WTC11 (cell line): ENCODE measurements at regions not wholly inside any gene's neighbourhood (a gene's known extent, or its start where the extent isn't known, plus 50 kb on each side); places are given as distances from the start of the nearest gene placed in this dataset.

Experiments
- ATAC-seq: fragments of 200-7000 bp; cut with Tn5 transposase; 2 replicates; pipeline ENCODE4 v1.10.0; 2021; ENCODE audit warnings: mild to moderate bottlenecking, moderate library complexity
- CTCF ChIA-PET: fragments of 300-600 bp; sonication (Branson Sonifier 250); formaldehyde crosslinking; loops from one replicate; lab custom pipeline; 2021; ENCODE audit warnings: antibody characterized with exemption; lab: Charles Lee
- POLR2A ChIA-PET: fragments of 350-600 bp; sonication (Branson Sonifier 250); formaldehyde crosslinking; loops from one replicate; lab custom pipeline; 2021; ENCODE audit warnings: antibody characterized with exemption; lab: Charles Lee
- DNase-seq: peaks from one replicate; pipeline ENCODE4 v3.0.0; 2021; ENCODE audit warnings: low spot score
- H3K27ac Mint-ChIP-seq: 2 replicates; pipeline ENCODE4 v1.8.0; 2021; ENCODE audit warnings: mixed read lengths
- H3K27me3 Mint-ChIP-seq: 2 replicates; pipeline ENCODE4 v1.8.0; 2021; ENCODE audit warnings: low read depth, mild to moderate bottlenecking, moderate library complexity, mixed read lengths
- H3K36me3 Mint-ChIP-seq: 2 replicates; pipeline ENCODE4 v1.8.0; 2021; ENCODE audit warnings: mixed read lengths
- H3K4me1 Mint-ChIP-seq: 2 replicates; pipeline ENCODE4 v1.8.0; 2022; ENCODE audit warnings: mixed read lengths
- H3K4me3 Mint-ChIP-seq: 2 replicates; pipeline ENCODE4 v1.8.0; 2021; ENCODE audit warnings: mild to moderate bottlenecking, moderate library complexity, mixed read lengths
- H3K9me3 Mint-ChIP-seq: 2 replicates; pipeline ENCODE4 v1.8.0; 2021; ENCODE audit warnings: mixed read lengths
- AR ChIP-seq: fragments of 250-450 bp; sonication (Bioruptor Pico); IDR thresholded peaks from 2 replicates; pipeline ENCODE4 v1.9.0; 2021; ENCODE audit warnings: mild to moderate bottlenecking
- ATF2 ChIP-seq: sonication (generic); formaldehyde crosslinking; IDR thresholded peaks from 2 replicates; pipeline ENCODE4 v1.8.1; 2022; ENCODE audit warnings: low read depth, missing genetic modification reagents, borderline replicate concordance
- E2F4 ChIP-seq: sonication (generic); formaldehyde crosslinking; IDR thresholded peaks from 2 replicates; pipeline ENCODE4 v1.8.1; 2022; ENCODE audit warnings: low read depth, mild to moderate bottlenecking, moderate library complexity, missing genetic modification reagents, borderline replicate concordance
- EMX1 ChIP-seq: fragments of 250-450 bp; sonication (Bioruptor Pico); IDR thresholded peaks from 2 replicates; pipeline ENCODE4 v1.8.0; 2021; ENCODE audit warnings: mild to moderate bottlenecking
- ERG ChIP-seq: fragments of 250-450 bp; sonication (Bioruptor Pico); IDR thresholded peaks from 2 replicates; pipeline ENCODE4 v1.8.0; 2021; ENCODE audit warnings: mild to moderate bottlenecking
- FOXJ3 ChIP-seq: sonication (generic); formaldehyde crosslinking; IDR thresholded peaks from 2 replicates; pipeline ENCODE4 v1.9.0; 2021; ENCODE audit warnings: missing genetic modification reagents, mild to moderate bottlenecking, borderline replicate concordance
- FOXK1 ChIP-seq: sonication (generic); formaldehyde crosslinking; IDR thresholded peaks from 2 replicates; pipeline ENCODE4 v1.8.0; 2022; ENCODE audit warnings: mild to moderate bottlenecking, moderate library complexity, missing genetic modification reagents
- IRF2 ChIP-seq: sonication (generic); formaldehyde crosslinking; IDR thresholded peaks from 2 replicates; pipeline ENCODE4 v1.8.0; 2022; ENCODE audit warnings: low read depth, missing genetic modification reagents, borderline replicate concordance
- MAX ChIP-seq: sonication (generic); formaldehyde crosslinking; IDR thresholded peaks from 2 replicates; pipeline ENCODE4 v1.8.0; 2022; ENCODE audit warnings: mild to moderate bottlenecking, missing genetic modification reagents
- NFATC4 ChIP-seq: fragments of 250-450 bp; sonication (Bioruptor Pico); IDR thresholded peaks from 2 replicates; pipeline ENCODE4 v1.9.0; 2021; ENCODE audit warnings: mild to moderate bottlenecking
- NFYB ChIP-seq: sonication (generic); formaldehyde crosslinking; conservative IDR thresholded peaks from 2 replicates; pipeline ENCODE4 v1.8.0; 2022; ENCODE audit warnings: low read depth, missing genetic modification reagents
- OVOL2 ChIP-seq: fragments of 250-450 bp; sonication (Bioruptor Pico); IDR thresholded peaks from 2 replicates; pipeline ENCODE4 v1.9.0; 2021; ENCODE audit warnings: mild to moderate bottlenecking, borderline replicate concordance
- RORB ChIP-seq: fragments of 250-450 bp; sonication (Bioruptor Pico); IDR thresholded peaks from 2 replicates; pipeline ENCODE4 v1.9.0; 2021; ENCODE audit warnings: mild to moderate bottlenecking
- SMAD3 ChIP-seq: sonication (generic); formaldehyde crosslinking; IDR thresholded peaks from 2 replicates; pipeline ENCODE4 v1.8.0; 2022; ENCODE audit warnings: missing genetic modification reagents, mild to moderate bottlenecking, borderline replicate concordance
- SMAD4 ChIP-seq: sonication (generic); formaldehyde crosslinking; IDR thresholded peaks from 2 replicates; pipeline ENCODE4 v1.8.0; 2022; ENCODE audit warnings: mild to moderate bottlenecking, missing genetic modification reagents
- ZBTB43 ChIP-seq: sonication (generic); formaldehyde crosslinking; IDR thresholded peaks from 2 replicates; pipeline ENCODE4 v1.8.1; 2023; ENCODE audit warnings: mild to moderate bottlenecking, missing genetic modification reagents
- ZNF121 ChIP-seq: sonication (generic); formaldehyde crosslinking; IDR thresholded peaks from 2 replicates; pipeline ENCODE4 v1.8.0; 2023; ENCODE audit warnings: missing genetic modification reagents
- ZNF281 ChIP-seq: sonication (generic); formaldehyde crosslinking; IDR thresholded peaks from 2 replicates; pipeline ENCODE4 v1.8.0; 2023; ENCODE audit warnings: mild to moderate bottlenecking, missing genetic modification reagents

- Mint-ChIP-seq H3K4me3 (no peak overlapping the region), H3K36me3 (no peaks in the 10 kb centered on the region), H3K9me3 (no peaks in the 10 kb centered on the region), H3K27me3 (no peaks in the 10 kb centered on the region; the same call in 1 of the 2 replicates), H3K4me1 (peaks cover 2% of the 10 kb centered on the region; the same call in 1 of the 2 replicates), H3K27ac (no peak overlapping the region)
- POLR2A ChIA-PET = no interaction called here
- ATAC-seq = no peak
- DNase-seq = no peak
- TF ChIP-seq NFYB (no peak), ERG (CRISPR knock-in tag) (no peak), ZNF121 (CRISPR knock-in tag) (no peak)
- CTCF ChIA-PET = no interaction called here
Observed at GRCh38 chr4:94135701-94136100, 72.0 kb upstream of the SMARCAD1 start.

- no peak overlapping the region for H3K27ac Mint-ChIP-seq
- DNase-seq (no peak), ATAC-seq (peak; percentile 72)
- H3K4me1 Mint-ChIP-seq = peaks cover 16% of the 10 kb centered on the region
- no peaks in the 10 kb centered on the region for H3K36me3 Mint-ChIP-seq
- H3K4me3 Mint-ChIP-seq = no peak overlapping the region
- ChIA-PET POLR2A (no interaction called here), CTCF (interaction anchor here (0.5 to 1.0 kb wide), 2 partner anchors 15 to 31 kb away, joined by 3 to 4 read pairs; no protein-coding TSS in a partner anchor)
- H3K27me3 Mint-ChIP-seq = no peaks in the 10 kb centered on the region; the same call in 1 of the 2 replicates
- H3K9me3 Mint-ChIP-seq = no peaks in the 10 kb centered on the region
- TF ChIP-seq ZNF281 (no peak), NFATC4 (CRISPR knock-in tag) (no peak), SMAD3 (no peak), ATF2 (no peak), ZBTB43 (no peak), AR (CRISPR knock-in tag) (no peak)
Observed at GRCh38 chr4:94139931-94140612, 67.6 kb upstream of the SMARCAD1 start.

- POLR2A ChIA-PET = no interaction called here
- H3K9me3 Mint-ChIP-seq = no peaks in the 10 kb centered on the region
- no peak for DNase-seq
- peaks cover 23% of the 10 kb centered on the region for H3K4me1 Mint-ChIP-seq
- ATAC-seq = no peak
- H3K27ac Mint-ChIP-seq = no peak overlapping the region
- CTCF ChIA-PET = no interaction called here
- H3K36me3 Mint-ChIP-seq = no peaks in the 10 kb centered on the region
- no peaks in the 10 kb centered on the region; the same call in 1 of the 2 replicates for H3K27me3 Mint-ChIP-seq
- no peak overlapping the region for H3K4me3 Mint-ChIP-seq
- TF ChIP-seq FOXJ3 (no peak), IRF2 (CRISPR knock-in tag) (no peak), MAX (CRISPR knock-in tag) (no peak), EMX1 (CRISPR knock-in tag) (no peak), E2F4 (CRISPR knock-in tag) (no peak), FOXK1 (CRISPR knock-in tag) (no peak), RORB (CRISPR knock-in tag) (no peak), OVOL2 (no peak), SMAD4 (CRISPR knock-in tag) (no peak)
Observed at GRCh38 chr4:94141001-94141400, 66.7 kb upstream of the SMARCAD1 start.
